ENCODE measurements at regions not wholly inside any gene's neighbourhood (a gene's known extent, or its start where the extent isn't known, plus 50 kb on each side); places are given as distances from the start of the nearest gene placed in this dataset.
"Not testable (repeated sequence)": the region's sequence is repeated elsewhere in the genome, so short reads cannot be mapped to it uniquely, and the experiment has no call there.

DNA sequence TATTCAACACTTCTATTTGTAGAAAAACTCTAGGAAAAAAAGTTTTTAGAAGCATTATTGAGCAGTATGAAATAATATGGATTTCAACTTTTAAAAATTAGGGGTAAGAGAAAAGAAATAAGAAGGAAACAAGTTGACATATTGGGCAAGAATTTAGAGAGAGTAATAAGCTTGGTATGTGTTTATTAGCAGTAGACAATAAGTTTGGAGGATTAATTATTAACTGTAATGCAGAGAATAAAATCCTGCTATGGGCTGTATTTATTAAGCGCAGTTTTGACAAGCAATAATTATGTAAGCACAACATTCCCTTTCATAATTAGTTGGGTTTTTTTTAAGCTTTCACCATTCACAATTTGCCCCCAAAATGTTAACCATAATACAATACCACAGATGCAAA lies 162.7 kb upstream of the SLC7A11 start:
- TF ChIP-seq GATA1 (IDR thresholded peaks at IDR 0.05; ENCODE audit: low read depth, low read length) (no peak), POLR2A (IDR thresholded peaks at IDR 0.05; ENCODE audit: low read length) (no peak)
- DNase-seq = no peak

DNA sequence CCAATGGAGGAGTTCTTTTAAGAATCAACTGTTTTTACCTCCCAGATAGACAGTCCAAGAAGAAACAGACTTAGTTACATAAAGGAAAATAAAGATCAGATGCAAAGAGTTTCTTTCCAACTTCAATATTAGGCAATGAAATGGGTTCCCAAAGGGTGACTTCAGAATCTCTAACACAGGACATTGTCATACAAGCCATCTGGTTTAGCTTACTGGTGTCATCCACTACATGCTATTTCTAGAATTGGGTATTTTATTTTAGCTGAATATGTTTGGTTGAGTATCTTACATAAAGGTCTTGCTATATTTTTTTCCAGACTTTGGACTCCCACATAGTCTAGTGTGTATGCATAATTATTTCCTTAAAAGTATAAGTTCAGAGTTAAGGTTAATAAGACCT lies 162.1 kb upstream of the SLC7A11 start:
- TF ChIP-seq GATA1 (IDR thresholded peaks at IDR 0.05; ENCODE audit: low read depth, low read length) (no peak), POLR2A (IDR thresholded peaks at IDR 0.05; ENCODE audit: low read length) (no peak)
- DNase-seq = no peak

DNA sequence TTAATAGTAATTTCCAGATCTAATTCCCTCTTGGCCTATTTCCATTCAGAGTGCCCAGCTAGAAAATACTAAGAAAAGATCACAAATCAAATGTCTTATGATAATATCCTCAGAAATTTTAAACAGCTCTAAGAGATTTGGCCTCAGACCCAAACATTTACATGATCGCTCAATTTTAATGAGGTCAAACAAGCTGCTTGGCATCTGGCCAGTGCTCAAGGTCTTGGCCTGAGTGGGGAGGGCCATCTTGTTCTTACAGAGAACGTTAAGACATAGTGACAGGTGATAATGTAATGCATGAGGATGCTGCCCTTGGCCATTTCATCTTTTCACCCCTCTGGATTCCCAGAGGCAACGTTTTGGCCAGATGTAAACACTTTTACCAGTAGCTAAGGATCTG lies 159.2 kb upstream of the SLC7A11 start:
- DNase-seq = no peak
- TF ChIP-seq POLR2A (IDR thresholded peaks at IDR 0.05; ENCODE audit: low read length) (no peak), GATA1 (IDR thresholded peaks at IDR 0.05; ENCODE audit: low read depth, low read length) (no peak)

DNA sequence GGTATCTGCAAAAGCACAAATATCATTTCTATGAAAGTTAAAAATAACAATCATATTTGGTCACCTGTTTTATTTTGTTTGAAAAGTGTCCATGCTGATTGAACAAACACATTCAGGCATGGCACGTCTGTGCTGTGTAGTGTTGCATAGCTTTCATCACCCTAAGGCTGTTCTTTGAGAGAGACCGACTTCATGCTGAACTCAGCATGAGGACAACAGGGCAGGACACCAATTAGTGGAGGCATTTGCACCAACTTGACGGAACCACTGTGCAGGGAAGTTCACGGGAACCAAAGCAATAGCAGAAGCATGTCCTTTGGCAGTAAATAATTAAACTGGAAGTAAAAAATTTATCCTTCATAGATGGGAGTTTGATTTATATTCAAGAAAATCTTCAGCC lies 158.4 kb upstream of the SLC7A11 start:
- TF ChIP-seq POLR2A (IDR thresholded peaks at IDR 0.05; ENCODE audit: low read length) = no peak
- TF ChIP-seq GATA1 (IDR thresholded peaks at IDR 0.05; ENCODE audit: low read depth, low read length) = no peak
- no peak for DNase-seq

DNA sequence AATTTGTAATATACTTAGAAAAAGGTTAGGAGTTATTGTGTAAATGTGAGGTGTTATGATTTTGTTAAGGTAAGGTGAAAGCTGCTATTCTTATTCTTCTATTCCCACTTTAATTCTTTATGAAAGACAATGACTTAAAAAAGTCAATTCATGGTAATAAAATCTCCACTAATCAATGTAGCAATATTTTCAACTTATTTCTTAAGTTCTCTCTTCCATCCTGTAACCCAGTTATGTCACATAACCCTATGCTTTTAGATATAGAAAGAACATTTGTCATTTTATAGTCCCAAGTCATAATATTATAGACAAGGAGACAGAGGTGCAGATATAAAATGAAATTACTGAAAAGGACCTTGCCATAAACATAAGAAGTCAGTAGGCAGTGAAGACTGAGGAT lies 157.9 kb upstream of the SLC7A11 start:
- TF ChIP-seq POLR2A (IDR thresholded peaks at IDR 0.05; ENCODE audit: low read length) (no peak), GATA1 (IDR thresholded peaks at IDR 0.05; ENCODE audit: low read depth, low read length) (no peak)
- no peak for DNase-seq

DNA sequence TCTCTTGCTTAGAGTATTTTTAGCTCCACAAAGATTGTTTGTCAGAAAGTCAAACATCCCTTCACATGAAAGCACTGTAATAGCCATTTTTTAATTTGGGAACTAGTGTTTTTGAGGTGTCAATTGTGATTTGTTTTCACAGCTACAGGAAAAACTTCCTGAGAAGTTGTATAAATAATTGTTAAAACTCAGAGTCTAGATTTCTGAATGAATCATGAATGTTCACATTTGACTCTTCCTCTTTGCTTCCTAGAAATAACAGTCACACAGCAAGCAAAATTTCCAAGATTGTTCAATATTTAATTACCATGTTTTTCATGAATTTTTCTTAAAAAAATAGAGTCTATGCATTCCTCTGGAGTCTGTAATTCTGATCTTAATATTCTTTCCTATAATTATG lies 156.9 kb upstream of the SLC7A11 start:
- DNase-seq = no peak
- TF ChIP-seq GATA1 (IDR thresholded peaks at IDR 0.05; ENCODE audit: low read depth, low read length) = no peak
- no peak for TF ChIP-seq POLR2A (IDR thresholded peaks at IDR 0.05; ENCODE audit: low read length)

DNA sequence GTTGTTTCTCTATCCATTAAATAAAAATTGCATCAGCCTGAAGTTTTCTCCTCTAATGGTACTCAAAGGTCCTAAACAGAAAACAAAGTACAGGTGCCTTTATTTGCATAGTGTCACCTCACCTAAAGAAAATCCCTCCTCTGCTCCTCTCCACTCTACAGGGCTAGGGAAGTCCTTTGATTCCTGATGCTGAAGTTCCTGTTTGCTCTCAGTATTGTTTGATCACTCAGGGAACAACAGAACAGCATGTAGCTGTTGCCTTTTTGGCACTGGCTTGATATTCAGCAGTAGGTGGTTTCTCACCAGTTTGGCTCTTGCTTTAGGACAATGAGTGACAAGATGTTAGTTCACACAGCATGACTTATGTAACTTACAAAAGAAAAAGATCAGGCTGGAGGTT lies 156.2 kb upstream of the SLC7A11 start:
- no peak for DNase-seq
- no peak for TF ChIP-seq POLR2A (IDR thresholded peaks at IDR 0.05; ENCODE audit: low read length)
- TF ChIP-seq GATA1 (IDR thresholded peaks at IDR 0.05; ENCODE audit: low read depth, low read length) = no peak

DNA sequence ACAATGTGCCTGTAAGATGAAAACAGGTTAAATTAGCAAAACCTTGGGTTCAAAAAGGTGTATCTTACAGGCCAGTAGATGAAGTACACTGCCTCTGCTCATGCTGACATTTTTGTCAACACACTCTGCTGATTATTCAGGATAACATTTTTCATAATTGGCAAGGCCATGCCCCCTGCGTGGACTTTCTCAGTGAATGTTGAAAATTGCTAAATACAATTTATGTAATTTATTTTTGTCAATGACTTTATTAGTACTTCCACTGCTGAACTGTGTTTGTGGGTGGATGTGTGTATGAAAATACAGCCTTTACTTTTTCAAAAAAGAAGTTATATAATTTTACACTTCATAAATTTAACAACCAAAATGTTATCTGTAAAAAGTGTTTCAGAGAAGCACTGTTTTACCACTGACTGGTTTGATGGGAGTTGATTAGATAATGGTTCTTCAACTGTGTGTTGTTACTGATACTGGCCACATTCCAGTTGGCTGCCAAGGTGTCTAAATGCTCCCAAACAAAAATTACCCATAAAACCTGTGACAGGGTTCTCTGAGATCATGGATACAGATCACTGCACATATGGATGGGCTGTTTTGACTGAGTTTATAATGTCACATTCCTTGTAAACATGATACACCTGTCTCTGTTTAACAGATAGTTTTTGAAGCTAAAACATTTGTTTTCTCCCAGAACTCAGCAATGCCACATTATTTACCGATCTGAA lies 151.9 kb upstream of the SLC7A11 start:
- DNase-seq = peak in 1 of 2 experiments; percentile 47
- TF ChIP-seq POLR2A (IDR thresholded peaks at IDR 0.05; ENCODE audit: low read length) (no peak), GATA1 (IDR thresholded peaks at IDR 0.05; ENCODE audit: low read depth, low read length) (no peak)

DNA sequence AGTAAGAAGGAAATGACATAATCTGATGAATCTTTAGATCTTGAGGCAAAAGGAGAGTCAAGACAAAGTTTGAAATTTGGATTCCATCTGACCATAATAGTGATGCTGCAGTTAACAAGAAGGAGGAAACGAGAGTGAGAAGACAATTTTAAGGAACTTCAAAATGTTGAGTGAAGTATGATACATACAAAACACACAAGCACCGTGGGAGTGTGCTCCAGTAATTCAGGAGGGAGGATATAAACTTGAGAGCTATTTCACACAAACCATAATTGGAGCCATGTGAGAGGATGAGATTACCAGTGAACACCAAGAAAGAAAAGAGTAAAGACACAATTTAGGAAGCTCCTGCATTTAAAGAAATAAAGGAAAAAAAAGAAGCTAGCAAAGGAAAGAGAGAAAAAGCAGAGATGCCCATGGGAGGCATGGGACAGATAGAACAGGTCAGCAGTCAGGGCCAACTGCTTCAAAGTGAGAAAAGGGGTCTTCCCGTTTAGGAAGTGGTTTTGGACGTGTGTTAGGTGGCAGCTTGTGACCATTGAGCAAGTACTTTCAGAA lies 150.7 kb upstream of the SLC7A11 start:
- TF ChIP-seq POLR2A (IDR thresholded peaks at IDR 0.05; ENCODE audit: low read length) = no peak
- TF ChIP-seq GATA1 (IDR thresholded peaks at IDR 0.05; ENCODE audit: low read depth, low read length) = no peak
- DNase-seq = no peak

DNA sequence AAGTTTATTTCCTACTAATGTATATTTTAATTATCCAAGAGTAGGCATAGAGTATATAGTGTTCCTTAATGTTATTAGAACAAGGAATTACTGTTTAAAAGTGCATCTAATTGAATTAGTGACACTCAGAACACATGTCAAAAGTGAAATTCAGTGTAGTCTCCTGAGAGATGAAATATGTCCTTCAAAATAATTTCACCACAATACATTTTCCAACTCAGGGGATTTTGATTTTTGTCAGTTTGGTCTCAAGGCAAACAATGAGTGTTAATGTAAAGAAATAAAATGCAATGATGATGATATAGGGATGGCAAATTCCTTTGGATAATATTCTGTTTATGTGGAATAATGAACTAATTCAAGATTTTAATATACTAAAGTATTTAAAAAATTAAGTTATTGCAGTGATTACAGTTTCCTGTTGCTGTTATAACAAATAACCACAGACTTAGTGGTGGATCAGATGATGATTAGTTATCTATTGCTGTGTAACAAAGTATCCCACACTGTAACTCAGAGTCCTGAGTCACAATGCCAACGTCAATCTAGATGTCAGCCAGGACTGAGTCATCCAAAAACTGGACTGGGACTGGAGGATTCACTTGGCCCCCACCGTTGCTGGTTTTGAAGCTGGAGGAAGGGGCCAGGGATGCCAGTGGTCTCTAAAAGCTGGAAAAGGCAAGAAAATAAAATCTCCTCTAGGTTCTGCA lies 148.0 kb upstream of the SLC7A11 start:
- peak in 1 of 2 experiments; percentile 7 for DNase-seq
- TF ChIP-seq POLR2A (IDR thresholded peaks at IDR 0.05; ENCODE audit: low read length) = no peak
- no peak for TF ChIP-seq GATA1 (IDR thresholded peaks at IDR 0.05; ENCODE audit: low read depth, low read length)

DNA sequence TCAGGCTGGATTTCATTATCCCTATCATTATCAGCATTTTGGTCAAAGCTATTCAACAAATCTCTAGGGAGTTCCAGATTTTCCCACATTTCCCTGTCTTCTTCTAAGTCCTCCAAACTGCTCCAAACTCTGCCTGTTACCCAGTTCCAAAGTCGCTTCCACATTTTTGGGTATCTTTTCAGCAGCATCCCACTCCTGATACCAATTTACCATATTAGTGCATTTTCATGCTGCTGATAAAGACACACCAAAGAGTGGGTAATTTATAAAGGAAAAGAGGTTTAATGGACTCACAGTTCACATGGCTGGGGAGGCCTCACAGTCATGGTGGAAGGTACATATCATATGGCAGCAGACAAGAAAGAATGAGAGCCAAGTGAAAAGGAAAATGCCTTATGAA lies 132.8 kb upstream of the SLC7A11 start:
- TF ChIP-seq POLR2A (IDR thresholded peaks at IDR 0.05; ENCODE audit: low read length) = no peak
- no peak for TF ChIP-seq GATA1 (IDR thresholded peaks at IDR 0.05; ENCODE audit: low read depth, low read length)
- no peak for DNase-seq

DNA sequence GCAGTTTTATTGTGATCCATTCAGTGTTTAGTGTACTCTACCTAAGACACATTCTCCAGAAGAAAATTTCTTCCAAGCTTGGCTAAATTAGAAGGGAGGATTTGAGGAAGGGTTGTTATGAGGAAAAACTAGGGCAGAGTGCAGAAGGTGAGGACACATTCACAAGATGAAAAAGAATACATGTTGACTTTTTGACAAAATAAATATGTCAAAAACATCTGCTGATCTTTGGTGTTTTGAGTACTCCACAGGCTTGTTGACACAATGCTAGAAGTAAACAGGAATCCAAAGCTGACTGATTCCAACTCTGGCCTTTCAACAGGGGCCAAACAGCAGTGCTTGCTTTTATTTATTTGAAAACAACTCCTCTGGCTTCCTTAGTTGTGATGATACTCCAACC lies 125.8 kb upstream of the SLC7A11 start:
- TF ChIP-seq GATA1 (IDR thresholded peaks at IDR 0.05; ENCODE audit: low read depth, low read length) (no peak), POLR2A (IDR thresholded peaks at IDR 0.05; ENCODE audit: low read length) (no peak)

DNA sequence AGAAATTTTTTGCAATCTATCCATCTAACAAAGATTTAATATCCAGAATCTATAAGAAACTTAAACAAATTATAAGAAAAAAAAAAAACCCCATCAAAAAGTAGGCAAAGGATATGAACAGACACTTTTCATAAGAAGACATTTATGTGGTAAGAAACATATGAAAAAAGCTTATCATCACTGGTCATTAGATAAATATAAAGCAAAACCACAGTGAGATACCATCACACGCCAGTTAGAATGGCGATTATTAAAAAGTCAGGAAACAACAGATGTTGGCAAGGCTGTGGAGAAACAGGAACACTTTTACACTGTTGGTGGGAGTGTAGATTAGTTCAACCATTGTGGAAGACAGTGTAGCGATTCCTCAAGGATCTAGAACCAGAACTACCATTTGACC lies 110.3 kb upstream of the SLC7A11 start:
- DNase-seq = not testable (repeated sequence)

More for the DNA sequence above, 125.8 kb upstream of the SLC7A11 start:
- no peak for DNase-seq

DNA sequence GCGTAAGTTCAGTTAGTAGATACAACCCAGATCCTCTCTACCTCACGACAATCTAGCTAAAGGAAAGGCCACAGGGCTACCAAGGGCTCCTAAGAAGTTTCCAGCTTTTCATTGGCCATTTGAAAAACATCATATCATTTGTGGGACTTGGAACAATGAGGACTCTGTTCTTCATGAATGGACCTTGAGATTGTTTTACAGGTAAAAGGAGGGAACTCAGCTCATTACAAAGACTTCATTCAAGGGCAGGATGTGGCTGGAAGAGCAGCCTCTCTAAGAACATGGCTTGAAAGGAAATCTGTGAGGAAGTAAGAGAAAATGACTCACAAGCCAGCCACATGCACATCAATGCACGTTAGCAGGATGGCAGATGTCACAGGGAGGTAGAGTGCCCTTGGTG lies 105.9 kb upstream of the SLC7A11 start:
- TF ChIP-seq POLR2A (IDR thresholded peaks at IDR 0.05; ENCODE audit: low read length) (no peak), GATA1 (IDR thresholded peaks at IDR 0.05; ENCODE audit: low read depth, low read length) (no peak)
- no peak for DNase-seq

DNA sequence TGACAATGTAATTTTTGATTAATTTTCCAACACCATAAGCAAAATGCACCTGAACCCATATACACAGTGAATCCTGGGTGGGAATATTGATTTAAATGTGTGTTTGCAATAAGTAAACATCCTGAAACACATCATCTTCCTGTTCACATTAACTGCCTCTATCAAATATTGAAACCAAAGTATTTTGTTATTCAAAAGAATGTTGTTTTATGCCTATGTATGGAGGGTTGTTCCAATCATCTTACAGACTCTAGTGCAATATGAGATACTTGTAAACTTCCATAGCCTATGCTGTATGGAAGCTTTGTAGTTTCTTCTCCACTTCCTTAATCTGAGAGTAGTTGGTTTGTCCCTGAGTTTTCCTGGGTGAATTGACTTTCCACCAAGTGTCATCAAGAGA lies 105.4 kb upstream of the SLC7A11 start:
- DNase-seq = no peak
- TF ChIP-seq POLR2A (IDR thresholded peaks at IDR 0.05; ENCODE audit: low read length) = no peak
- TF ChIP-seq GATA1 (IDR thresholded peaks at IDR 0.05; ENCODE audit: low read depth, low read length) = no peak
